WERI-Rb-1 (cell line): ENCODE measurements at regions not wholly inside any gene's neighbourhood (a gene's known extent, or its start where the extent isn't known, plus 50 kb on each side); places are given as distances from the start of the nearest gene placed in this dataset.

Experiments used
- DNase-seq: peaks from one replicate; pipeline ENCODE4 v3.0.0-alpha.2; 2020
- H3K27ac ChIP-seq: fragments of 250-450 bp; sonication (Bioruptor Pico); 2 replicates; pipeline ENCODE4 v1.5.1; 2020; ENCODE audit warnings: mild to moderate bottlenecking, moderate library complexity
- H3K27me3 ChIP-seq: fragments of 250-450 bp; sonication (Bioruptor Pico); 2 replicates; pipeline ENCODE4 v1.5.1; 2021; ENCODE audit warnings: mild to moderate bottlenecking, low read depth, moderate library complexity; ENCODE audit not compliant: insufficient read depth, severe bottlenecking
- H3K36me3 ChIP-seq: fragments of 250-450 bp; sonication (Bioruptor Pico); 2 replicates; pipeline ENCODE4 v1.5.1; 2020; ENCODE audit warnings: mild to moderate bottlenecking, moderate library complexity
- H3K4me3 ChIP-seq: 2 replicates; pipeline ENCODE4 v1.5.1; 2011; ENCODE audit warnings: low read depth, mild to moderate bottlenecking, control low read depth, low read length
- H3K9me3 ChIP-seq: fragments of 250-450 bp; sonication (Bioruptor Pico); 2 replicates; pipeline ENCODE4 v1.5.1; 2021; ENCODE audit warnings: mild to moderate bottlenecking, moderate library complexity; ENCODE audit not compliant: severe bottlenecking
- CTCF ChIP-seq: IDR thresholded peaks from 2 replicates; pipeline ENCODE4 v1.5.1; 2011; ENCODE audit warnings: low read depth, mild to moderate bottlenecking, control low read depth, inconsistent platforms, low read length

- Histone ChIP-seq H3K27me3 (peaks cover 33% of the 10 kb centered on the region), H3K9me3 (peaks cover 14% of the 10 kb centered on the region), H3K4me3 (no peak overlapping the region), H3K36me3 (no peaks in the 10 kb centered on the region), H3K27ac (no peak overlapping the region)
- DNase-seq = no peak
- no peak for TF ChIP-seq CTCF
Observed at GRCh38 chrX:716136-716535, 85.5 kb downstream of the SHOX start.

- no peak overlapping the region for H3K4me3 ChIP-seq
- peaks cover 38% of the 10 kb centered on the region for H3K27me3 ChIP-seq
Observed at GRCh38 chrX:714131-714530, 83.5 kb downstream of the SHOX start.

More at GRCh38 chrX:714131-714530, 83.5 kb downstream of the SHOX start:
- no peak overlapping the region for H3K27ac ChIP-seq
- no peaks in the 10 kb centered on the region for H3K36me3 ChIP-seq
- H3K9me3 ChIP-seq = peaks cover 9% of the 10 kb centered on the region
- DNase-seq = no peak
- TF ChIP-seq CTCF = no peak
